ENCODE measurements at regions not wholly inside any gene's neighbourhood (a gene's known extent, or its start where the extent isn't known, plus 50 kb on each side); places are given as distances from the start of the nearest gene placed in this dataset.
"Not testable (repeated sequence)": the region's sequence is repeated elsewhere in the genome, so short reads cannot be mapped to it uniquely, and the experiment has no call there.

- DNase-seq (ENCODE audit: low read depth) = no peak
Measured at GRCh38 chr22:49457946-49458707, 369.5 kb downstream of the BRD1 start.

- no peak for DNase-seq (ENCODE audit: low read depth)
Measured at GRCh38 chr22:49457146-49457545, 370.5 kb downstream of the BRD1 start.

GRCh38 chr22:49455595-49455994 is 372.1 kb downstream of the BRD1 start:
- no peak for DNase-seq (ENCODE audit: low read depth)

GRCh38 chr22:49454726-49455125 is 372.9 kb downstream of the BRD1 start:
- no peak for DNase-seq (ENCODE audit: low read depth)

GRCh38 chr22:49453771-49454170 is 373.9 kb downstream of the BRD1 start:
- DNase-seq (ENCODE audit: low read depth) = no peak

GRCh38 chr22:49453019-49453418 is 374.7 kb downstream of the BRD1 start:
- not testable (repeated sequence) for DNase-seq (ENCODE audit: low read depth)

GRCh38 chr22:49452362-49452946 is 375.2 kb downstream of the BRD1 start:
- no peak for DNase-seq (ENCODE audit: low read depth)

- DNase-seq (ENCODE audit: low read depth) = no peak
Measured at GRCh38 chr22:49451070-49451840, 376.4 kb downstream of the BRD1 start.

- no peak for DNase-seq (ENCODE audit: low read depth)
Measured at GRCh38 chr22:49450498-49450897, 377.2 kb downstream of the BRD1 start.

- no peak for DNase-seq (ENCODE audit: low read depth)
Measured at GRCh38 chr22:49449811-49450446, 377.7 kb downstream of the BRD1 start.

GRCh38 chr22:49449377-49449776 is 378.3 kb downstream of the BRD1 start:
- no peak for DNase-seq (ENCODE audit: low read depth)

GRCh38 chr22:49448526-49448925 is 379.1 kb downstream of the BRD1 start:
- no peak for DNase-seq (ENCODE audit: low read depth)

GRCh38 chr22:49447837-49448236 is 379.8 kb downstream of the BRD1 start:
- DNase-seq (ENCODE audit: low read depth) = no peak

- no peak for DNase-seq (ENCODE audit: low read depth)
Measured at GRCh38 chr22:49446759-49447710, 380.6 kb downstream of the BRD1 start.

- no peak for DNase-seq (ENCODE audit: low read depth)
Measured at GRCh38 chr22:49446145-49446758, 381.4 kb downstream of the BRD1 start.

GRCh38 chr22:49444781-49445180 is 382.9 kb downstream of the BRD1 start:
- no peak for DNase-seq (ENCODE audit: low read depth)

GRCh38 chr22:49440931-49441330 is 386.7 kb downstream of the BRD1 start:
- DNase-seq (ENCODE audit: low read depth) = no peak

GRCh38 chr22:49439373-49439772 is 388.3 kb downstream of the BRD1 start:
- DNase-seq (ENCODE audit: low read depth) = no peak

GRCh38 chr22:49437956-49438355 is 389.7 kb downstream of the BRD1 start:
- DNase-seq (ENCODE audit: low read depth) = no peak

- DNase-seq (ENCODE audit: low read depth) = no peak
Measured at GRCh38 chr22:49437356-49437755, 390.3 kb downstream of the BRD1 start.

- DNase-seq (ENCODE audit: low read depth) = no peak
Measured at GRCh38 chr22:49436056-49436455, 391.6 kb downstream of the BRD1 start.

All from stimulated activated CD8-positive, alpha-beta memory T cell treated with anti-CD3 and anti-CD28 coated beads, Interleukin-12 subunit alpha, Interleukin-12 subunit beta, amount 100 ng/mL, for 1 hour (primary cell).